ENCODE measurements at regions not wholly inside any gene's neighbourhood (a gene's known extent, or its start where the extent isn't known, plus 50 kb on each side); places are given as distances from the start of the nearest gene placed in this dataset.

DNA sequence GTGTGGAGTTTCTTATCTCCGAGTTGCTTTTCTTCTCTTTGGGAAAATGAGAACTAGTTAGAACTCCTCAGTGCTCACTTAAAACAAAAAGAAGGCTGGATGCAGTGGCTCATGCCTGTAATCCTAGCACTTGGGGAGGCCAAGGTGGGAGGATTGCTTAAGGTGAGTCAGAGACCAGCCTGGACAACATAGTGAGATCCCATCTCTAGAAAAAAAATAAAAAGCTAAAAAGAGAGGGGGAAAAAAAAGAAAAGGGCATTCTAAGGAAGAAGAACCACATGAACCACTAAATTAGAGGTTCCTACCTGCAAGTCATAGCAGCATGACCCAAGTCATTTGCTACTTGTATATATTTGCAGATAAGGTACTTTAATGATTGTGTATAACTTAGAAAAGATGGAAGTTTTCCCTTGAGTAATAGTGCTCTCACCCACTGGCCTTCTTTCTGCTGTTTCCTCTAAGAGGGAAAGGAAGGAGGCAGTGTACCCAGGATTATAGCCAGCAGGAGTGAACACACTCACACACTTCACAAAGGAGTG lies 87.8 kb downstream of the CCDC71L start:
- Histone ChIP-seq H3K36me3 (replicated peaks in 1 of 2) (no peaks in the 10 kb centered on the region), H3K4me3 (no peak overlapping the region), H3K4me1 (replicated peaks in 1 of 2) (no peaks in the 10 kb centered on the region), H3K9me3 (replicated peaks in 1 of 3) (no peaks in the 10 kb centered on the region), H3K27ac (no peak overlapping the region), H3K27me3 (no peaks in the 10 kb centered on the region)
- intact Hi-C loops (cut with DNase I) = no loop called here
- TF ChIP-seq, protein P1, sequence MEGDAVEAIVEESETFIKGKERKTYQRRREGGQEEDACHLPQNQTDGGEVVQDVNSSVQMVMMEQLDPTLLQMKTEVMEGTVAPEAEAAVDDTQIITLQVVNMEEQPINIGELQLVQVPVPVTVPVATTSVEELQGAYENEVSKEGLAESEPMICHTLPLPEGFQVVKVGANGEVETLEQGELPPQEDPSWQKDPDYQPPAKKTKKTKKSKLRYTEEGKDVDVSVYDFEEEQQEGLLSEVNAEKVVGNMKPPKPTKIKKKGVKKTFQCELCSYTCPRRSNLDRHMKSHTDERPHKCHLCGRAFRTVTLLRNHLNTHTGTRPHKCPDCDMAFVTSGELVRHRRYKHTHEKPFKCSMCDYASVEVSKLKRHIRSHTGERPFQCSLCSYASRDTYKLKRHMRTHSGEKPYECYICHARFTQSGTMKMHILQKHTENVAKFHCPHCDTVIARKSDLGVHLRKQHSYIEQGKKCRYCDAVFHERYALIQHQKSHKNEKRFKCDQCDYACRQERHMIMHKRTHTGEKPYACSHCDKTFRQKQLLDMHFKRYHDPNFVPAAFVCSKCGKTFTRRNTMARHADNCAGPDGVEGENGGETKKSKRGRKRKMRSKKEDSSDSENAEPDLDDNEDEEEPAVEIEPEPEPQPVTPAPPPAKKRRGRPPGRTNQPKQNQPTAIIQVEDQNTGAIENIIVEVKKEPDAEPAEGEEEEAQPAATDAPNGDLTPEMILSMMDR (IDR thresholded peaks at IDR 0.05) = no peak
- no peak for TF ChIP-seq POLR2A (IDR thresholded peaks at IDR 0.05)
- 79 to 85% (median 81%) methylated on average over 1 of the region's 1 CpG for whole genome bisulfite sequencing, 4 donors
- no peak for DNase-seq

DNA sequence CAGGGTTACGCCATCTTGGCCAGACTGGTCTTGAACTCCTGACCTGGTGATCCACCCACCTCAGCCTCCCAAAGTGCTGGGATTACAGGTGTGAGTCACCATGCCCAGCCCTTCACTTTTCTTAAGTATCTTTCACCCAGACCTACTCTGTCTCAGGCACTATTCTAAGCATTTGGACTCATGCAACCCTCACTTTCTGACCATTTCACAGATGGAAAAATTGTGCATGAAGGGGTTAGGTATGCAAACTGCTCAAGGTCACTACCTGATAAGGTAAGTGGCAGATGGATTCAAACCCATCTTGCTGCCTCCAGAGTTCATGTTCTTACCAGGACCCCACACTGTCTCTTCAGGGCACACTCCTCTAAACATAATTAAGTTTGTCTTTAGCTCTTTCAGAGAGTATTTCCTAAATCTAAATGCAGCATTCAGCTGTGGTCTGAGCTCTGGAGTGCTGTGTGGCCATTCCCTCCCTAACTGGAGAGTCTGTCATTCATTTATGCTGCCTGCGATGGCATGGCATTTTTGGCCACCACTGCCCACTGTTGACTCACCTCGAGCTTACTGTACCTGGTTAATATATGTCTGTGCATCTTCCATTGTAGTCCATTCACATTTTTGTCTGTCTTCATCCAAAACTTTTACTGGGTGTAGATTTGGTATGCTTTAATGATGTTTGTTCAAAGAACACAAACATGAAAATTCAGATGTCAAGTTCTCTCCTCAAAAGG lies 88.4 kb downstream of the CCDC71L start:
- no peaks in the 10 kb centered on the region for H3K27me3 ChIP-seq
- H3K4me1 ChIP-seq (replicated peaks in 1 of 2) = no peaks in the 10 kb centered on the region
- no peak for DNase-seq
- H3K9me3 ChIP-seq (replicated peaks in 1 of 3) = no peaks in the 10 kb centered on the region
- H3K4me3 ChIP-seq = no peak overlapping the region
- intact Hi-C loops (cut with DNase I) = no loop called here
- TF ChIP-seq, protein P1 (IDR thresholded peaks at IDR 0.05) = no peak
- no peak for TF ChIP-seq POLR2A (IDR thresholded peaks at IDR 0.05)
- WGBS, 4 donors = 79 to 93% (median 89%) methylated on average over 3 of the region's 3 CpGs
- no peaks in the 10 kb centered on the region for H3K36me3 ChIP-seq (replicated peaks in 1 of 2)
- H3K27ac ChIP-seq = no peak overlapping the region

GRCh38 chr7:106571563-106571962 lies 89.4 kb downstream of the CCDC71L start:
- H3K27ac ChIP-seq = no peak overlapping the region
- WGBS, 4 donors = 86 to 93% (median 87%) methylated on average over 3 of the region's 3 CpGs

DNA sequence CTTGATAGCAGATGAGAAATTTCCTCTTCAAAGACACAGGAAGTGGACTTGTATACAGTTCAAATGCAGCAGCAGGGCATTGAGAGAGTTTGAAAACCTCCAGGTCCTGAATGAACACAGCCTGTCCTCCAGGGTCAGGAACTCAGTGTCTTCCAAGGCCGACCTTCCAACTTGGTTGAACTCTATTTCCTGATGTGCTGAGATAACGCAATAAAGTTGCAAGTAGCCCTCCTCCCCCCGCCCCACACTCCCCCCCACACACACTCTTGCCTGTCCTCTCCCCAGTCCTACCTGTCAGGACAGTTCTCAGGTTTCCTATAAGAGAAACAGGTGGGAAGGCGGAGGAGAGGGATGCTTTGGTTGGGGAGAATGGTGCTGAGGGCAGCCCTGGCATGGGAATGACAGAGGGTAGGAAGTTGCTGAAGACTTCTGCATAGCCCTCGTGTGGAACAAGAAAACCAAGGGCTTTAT lies 90.0 kb downstream of the CCDC71L start:
- no peak for TF ChIP-seq POLR2A (IDR thresholded peaks at IDR 0.05)
- TF ChIP-seq, protein P1 (IDR thresholded peaks at IDR 0.05) = no peak
- H3K4me3 ChIP-seq = no peak overlapping the region
- no peaks in the 10 kb centered on the region for H3K27me3 ChIP-seq
- H3K9me3 ChIP-seq (replicated peaks in 1 of 3) = no peaks in the 10 kb centered on the region
- WGBS, 4 donors = 37 to 68% (median 55%) methylated on average over 5 of the region's 5 CpGs
- H3K36me3 ChIP-seq (replicated peaks in 1 of 2) = no peaks in the 10 kb centered on the region
- no peak overlapping the region for H3K27ac ChIP-seq
- intact Hi-C loops (cut with DNase I) = no loop called here
- no peaks in the 10 kb centered on the region for H3K4me1 ChIP-seq (replicated peaks in 1 of 2)
- DNase-seq = no peak

More at GRCh38 chr7:106571563-106571962, 89.4 kb downstream of the CCDC71L start:
- no peak overlapping the region for H3K4me3 ChIP-seq
- no peaks in the 10 kb centered on the region for H3K27me3 ChIP-seq
- no peaks in the 10 kb centered on the region for H3K36me3 ChIP-seq (replicated peaks in 1 of 2)
- DNase-seq = no peak
- no peaks in the 10 kb centered on the region for H3K9me3 ChIP-seq (replicated peaks in 1 of 3)
- H3K4me1 ChIP-seq (replicated peaks in 1 of 2) = no peaks in the 10 kb centered on the region
- TF ChIP-seq, protein P1 (IDR thresholded peaks at IDR 0.05) = no peak
- TF ChIP-seq POLR2A (IDR thresholded peaks at IDR 0.05) = no peak
- intact Hi-C loops (cut with DNase I) = no loop called here
